Posterior vena cava (tissue), 2 donors: ENCODE measurements at regions not wholly inside any gene's neighbourhood (a gene's known extent, or its start where the extent isn't known, plus 50 kb on each side); places are given as distances from the start of the nearest gene placed in this dataset.

Source experiments
- DNase-seq: peaks from one replicate; pipeline ENCODE4 v3.0.0-alpha.2; 2020; ENCODE audit warnings: low spot score
- intact Hi-C, 2 donors: fragments of 100-400 bp; cut with DNase I; formaldehyde crosslinking; loops; one replicate each; pipeline versions ENCODE4 v1.14.1 to v1.14.2; 2022 to 2023
- donor health status: DM: yes; HTN: yes; CAD: no.
- donor health status: DM: yes; HTN: yes; CAD: no.

GRCh38 chr13:31437975-31438374 is 238.2 kb downstream of the B3GLCT start:
- no peak for DNase-seq
- intact Hi-C loops = no loop called here

- no peak for DNase-seq
- intact Hi-C loops = no loop called here
These were observed 240.4 kb downstream of the B3GLCT start for GRCh38 chr13:31440132-31440531.

DNA sequence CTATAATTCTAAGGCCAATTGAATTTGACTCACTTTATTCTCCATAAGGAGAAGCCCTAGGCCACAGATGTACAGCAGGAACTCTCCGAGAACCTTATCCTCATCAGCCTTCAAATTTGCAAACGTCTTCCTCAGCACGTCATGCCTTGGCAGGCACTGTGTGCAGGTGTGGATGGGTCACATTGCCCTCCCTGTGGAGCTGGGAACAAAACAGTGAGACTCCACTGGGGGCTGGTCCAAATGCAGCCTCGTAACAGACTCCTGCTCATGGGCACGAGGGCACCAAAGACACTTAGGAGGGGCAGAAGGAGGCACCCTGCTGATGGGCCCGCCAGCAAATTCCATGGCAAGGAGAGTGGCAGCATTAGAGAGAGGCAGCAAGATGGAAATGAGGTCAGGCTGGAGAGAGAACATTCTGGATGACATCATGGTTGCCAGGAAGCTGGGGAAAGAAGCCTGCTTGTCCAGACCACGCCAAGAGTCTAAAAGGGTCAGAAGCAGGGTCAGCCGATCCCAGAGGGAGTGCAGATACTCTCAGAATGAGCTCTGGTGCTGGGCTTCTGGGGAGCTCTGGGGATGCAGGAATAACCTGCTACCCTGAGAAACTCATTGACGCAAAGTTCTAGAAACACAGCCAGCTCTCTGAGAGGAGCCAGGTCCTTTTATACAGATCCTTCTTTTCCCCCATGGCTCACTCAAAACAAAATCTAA is 242.2 kb downstream of the B3GLCT start:
- intact Hi-C loops = no loop called here
- peak; percentile 85 for DNase-seq

- intact Hi-C loops = no loop called here
- DNase-seq = no peak
These were observed 242.8 kb downstream of the B3GLCT start for GRCh38 chr13:31442571-31442970.

GRCh38 chr13:31444266-31444856 is 244.6 kb downstream of the B3GLCT start:
- intact Hi-C loops = no loop called here
- DNase-seq = no peak

DNA sequence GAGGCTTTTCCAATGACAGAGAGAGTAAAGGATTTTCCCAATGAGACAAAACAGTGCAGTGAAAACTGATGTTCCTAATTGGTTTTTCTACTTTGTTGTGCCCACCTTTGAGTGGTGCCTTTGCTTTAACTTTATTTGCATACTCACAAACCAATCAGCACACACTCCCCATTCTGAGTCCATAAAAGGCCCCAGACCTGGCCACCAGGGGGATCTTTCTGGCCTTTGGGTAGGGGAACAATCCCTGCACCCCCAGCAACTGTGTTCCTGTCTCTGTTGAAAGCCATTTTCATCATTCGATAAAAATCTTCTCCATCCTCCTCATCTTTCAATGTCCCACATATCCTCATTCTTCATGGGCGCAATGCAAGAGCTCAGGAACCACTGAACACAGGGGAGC is 252.8 kb downstream of the B3GLCT start:
- DNase-seq = no peak
- intact Hi-C loops = no loop called here

DNA sequence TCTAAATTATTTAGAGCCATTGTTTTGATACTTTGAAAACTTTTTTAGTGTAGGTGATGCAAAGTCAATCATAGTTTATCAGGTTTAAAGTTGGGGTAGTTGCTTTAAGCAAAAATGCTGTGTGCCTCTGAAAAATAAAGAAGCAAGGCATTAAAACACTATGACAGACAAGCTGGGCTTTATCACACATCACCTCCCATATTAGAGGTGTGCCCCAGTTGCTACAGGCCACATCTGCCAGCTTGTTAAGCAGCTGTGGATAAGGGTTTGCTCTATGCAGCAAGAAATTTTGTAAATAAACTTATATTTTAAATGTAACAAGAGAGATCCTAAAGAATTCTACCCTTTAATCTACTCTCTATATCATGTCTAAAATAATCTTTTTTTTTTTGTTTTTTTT is 255.8 kb downstream of the B3GLCT start:
- intact Hi-C loops = no loop called here

DNA sequence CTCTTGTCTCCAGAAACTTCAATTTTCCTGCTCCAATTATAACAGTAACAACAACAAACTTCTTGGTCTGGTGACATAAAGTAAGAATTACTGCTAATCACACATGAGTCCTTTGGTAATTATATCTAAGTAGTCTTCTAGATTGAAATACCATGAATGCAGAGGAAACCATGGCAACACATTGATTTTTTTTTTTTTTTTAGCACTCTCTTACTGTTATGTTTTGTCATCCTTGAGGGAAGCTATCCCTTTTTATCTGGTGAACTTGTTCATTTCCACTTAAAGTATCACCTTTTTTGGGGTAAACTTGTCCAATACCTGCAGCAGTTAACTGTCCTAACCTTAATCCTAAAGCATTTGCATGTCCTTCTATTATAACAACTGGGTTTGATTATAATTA is 256.3 kb downstream of the B3GLCT start:
- no peak for DNase-seq
- intact Hi-C loops = no loop called here

More for the DNA sequence above, 255.8 kb downstream of the B3GLCT start:
- DNase-seq = no peak

DNA sequence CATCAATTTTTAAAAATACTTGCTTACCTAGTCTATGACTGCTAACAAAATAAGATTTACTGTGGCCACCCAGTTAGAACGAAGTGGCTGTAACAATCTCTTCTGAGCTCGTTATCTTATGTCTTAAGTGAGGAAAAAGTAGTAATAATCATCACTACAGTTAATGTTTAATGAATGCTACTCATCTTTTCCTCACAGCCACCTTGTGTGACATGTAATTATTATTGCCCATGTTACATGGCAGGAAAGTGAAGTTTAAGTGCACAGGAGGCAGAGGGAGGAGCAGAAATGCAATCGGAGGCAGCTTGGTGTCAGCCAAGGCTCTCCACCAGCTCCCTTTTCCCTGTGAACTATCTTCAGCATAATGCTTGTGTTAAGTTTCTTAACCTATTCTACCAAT is 260.3 kb downstream of the B3GLCT start:
- intact Hi-C loops = no loop called here
- no peak for DNase-seq

GRCh38 chr13:31461923-31462322 is 262.1 kb downstream of the B3GLCT start:
- intact Hi-C loops = no loop called here
- no peak for DNase-seq

DNA sequence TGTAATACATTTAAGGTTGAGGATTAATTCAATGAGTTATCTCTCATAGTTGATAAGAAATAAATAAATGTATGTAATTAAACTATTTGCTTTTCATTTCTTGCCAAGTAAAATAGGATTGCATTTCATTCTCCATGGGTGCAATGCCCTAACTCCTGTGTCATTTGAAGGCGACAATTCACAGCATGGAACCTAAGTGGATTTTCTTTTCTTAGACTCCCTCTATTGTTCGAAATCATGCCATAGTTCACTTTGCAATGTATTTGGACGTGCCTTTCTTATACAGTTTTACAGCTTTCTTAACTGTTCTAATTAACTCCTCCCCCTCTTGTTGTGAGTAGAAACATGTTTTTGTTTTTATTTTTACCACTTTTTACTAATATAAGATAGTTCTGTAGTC is 263.0 kb downstream of the B3GLCT start:
- no peak for DNase-seq
- intact Hi-C loops = no loop called here

- intact Hi-C loops = no loop called here
- DNase-seq = no peak
These were observed 268.5 kb downstream of the B3GLCT start for GRCh38 chr13:31468114-31468902.

DNA sequence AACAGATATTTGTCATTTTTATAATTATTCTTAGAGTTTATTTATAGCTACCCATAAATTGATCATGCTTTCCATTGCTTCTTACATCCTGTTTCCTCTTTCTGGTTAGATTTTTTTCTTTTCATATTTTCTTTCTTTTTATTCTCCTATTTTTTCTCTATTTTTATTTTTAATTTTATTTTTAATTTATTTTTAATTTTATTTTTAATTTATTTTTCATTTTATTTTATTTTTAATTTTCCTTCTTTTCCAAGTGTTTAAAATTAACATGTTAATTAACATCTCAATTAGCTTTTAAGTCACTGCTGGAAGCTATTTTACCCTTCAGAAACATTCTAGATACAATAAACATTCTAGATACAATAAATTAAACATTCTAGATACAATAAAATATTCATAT is 269.6 kb downstream of the B3GLCT start:
- intact Hi-C loops = no loop called here
- no peak for DNase-seq

GRCh38 chr13:31476266-31476665 is 263.1 kb upstream of the RXFP2 start:
- no peak for DNase-seq
- intact Hi-C loops = no loop called here

DNA sequence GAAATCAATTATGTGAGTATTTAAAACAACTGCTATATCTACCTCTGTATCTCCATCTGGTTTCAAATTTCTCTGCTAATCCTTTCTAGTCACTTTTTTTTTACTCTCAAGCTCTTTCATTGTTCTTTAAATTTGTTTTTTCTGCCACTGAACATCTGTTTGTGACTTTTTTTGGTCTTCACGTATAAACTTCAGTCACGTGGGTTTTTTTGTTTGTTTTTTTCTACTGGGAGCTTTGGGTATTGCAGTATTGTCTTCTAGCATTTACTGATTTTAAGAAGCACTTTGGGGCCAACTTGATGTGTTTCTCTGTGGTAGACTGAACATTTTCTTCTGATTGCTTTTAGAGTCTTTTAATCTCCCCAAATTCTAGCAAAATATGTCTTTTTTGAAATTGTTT is 262.6 kb upstream of the RXFP2 start:
- intact Hi-C loops = no loop called here
- DNase-seq = no peak

- intact Hi-C loops = no loop called here
- DNase-seq = no peak
These were observed 261.4 kb upstream of the RXFP2 start for GRCh38 chr13:31477961-31478360.

GRCh38 chr13:31485183-31485582 is 254.1 kb upstream of the RXFP2 start:
- intact Hi-C loops = no loop called here
- DNase-seq = no peak

DNA sequence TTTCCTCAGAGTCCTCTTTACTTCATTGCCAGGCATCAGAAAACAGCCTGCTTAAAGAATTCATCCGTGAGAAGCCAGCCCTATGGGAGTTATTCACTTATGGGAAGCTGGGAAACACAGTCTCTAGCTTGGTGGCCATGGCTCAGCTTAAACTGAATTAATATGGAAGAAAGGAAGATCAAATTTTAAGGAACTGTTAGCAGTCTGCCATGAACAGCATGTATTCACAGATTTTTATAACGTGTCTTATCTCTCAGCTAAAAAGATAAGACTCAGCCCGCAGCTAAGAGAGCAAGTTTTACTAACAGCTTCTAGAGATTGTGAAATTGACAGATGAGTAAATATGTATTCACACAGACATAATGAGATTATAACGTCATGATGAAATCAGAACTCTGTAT is 253.7 kb upstream of the RXFP2 start:
- no peak for DNase-seq
- intact Hi-C loops = no loop called here

DNA sequence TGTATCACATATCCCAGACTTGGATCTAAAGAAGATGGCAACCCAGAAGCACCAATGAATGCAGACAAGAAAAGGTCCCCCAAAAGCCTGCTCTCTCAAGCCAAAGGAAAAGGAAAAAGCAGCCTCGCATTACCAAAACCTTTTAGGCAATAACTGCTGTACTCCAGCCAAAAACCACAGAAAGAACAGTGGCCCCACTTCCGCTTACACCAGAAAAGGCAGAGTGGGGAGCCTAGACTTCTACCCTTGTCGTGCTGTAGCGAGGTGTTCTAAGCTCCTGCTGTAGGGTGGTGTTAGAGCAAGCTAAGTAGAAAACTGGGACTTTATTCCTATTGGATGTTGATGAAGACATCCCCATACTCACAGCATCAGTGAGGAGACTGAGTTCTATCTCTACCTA is 244.0 kb upstream of the RXFP2 start:
- no peak for DNase-seq
- intact Hi-C loops = no loop called here

DNA sequence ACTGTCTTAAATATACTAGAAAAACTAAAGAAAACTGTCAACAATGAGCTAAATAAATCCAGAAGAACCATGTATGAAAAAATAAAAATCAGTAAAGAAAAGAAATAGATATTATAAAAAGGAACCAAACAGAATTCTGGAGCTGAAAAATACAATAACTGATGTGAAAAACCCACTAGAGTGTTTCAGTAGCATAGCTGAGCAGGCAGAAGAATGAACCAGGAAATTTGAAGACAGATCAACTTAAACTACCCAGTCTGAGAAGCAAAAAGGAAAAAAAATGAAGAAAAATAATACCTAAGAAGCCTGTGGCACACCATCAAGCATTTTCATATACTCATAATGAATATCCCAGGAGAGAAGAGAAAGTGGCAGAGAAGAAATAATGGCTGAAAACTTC is 240.1 kb upstream of the RXFP2 start:
- intact Hi-C loops = no loop called here
- DNase-seq = no peak

DNA sequence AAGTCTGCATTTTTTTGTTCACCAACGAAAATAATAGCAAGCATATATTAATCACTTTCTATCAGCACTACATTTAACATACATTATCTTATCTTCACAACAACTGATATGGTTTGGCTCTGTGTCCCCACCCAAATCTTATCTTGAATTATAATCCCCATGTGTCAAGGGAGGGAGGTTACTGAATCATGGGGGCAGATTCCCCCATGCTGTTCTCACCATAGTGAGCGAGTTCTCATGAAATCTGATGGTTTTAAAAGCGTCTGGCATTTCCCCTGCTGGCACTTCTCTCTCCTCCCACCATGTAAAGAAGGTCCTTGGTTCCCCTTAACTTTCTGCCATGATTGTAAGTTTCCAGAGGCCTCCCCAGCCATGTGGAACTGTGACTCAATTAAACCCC is 235.7 kb upstream of the RXFP2 start:
- no peak for DNase-seq
- intact Hi-C loops = no loop called here
